ENCODE measurements at regions not wholly inside any gene's neighbourhood (a gene's known extent, or its start where the extent isn't known, plus 50 kb on each side); places are given as distances from the start of the nearest gene placed in this dataset.

DNA sequence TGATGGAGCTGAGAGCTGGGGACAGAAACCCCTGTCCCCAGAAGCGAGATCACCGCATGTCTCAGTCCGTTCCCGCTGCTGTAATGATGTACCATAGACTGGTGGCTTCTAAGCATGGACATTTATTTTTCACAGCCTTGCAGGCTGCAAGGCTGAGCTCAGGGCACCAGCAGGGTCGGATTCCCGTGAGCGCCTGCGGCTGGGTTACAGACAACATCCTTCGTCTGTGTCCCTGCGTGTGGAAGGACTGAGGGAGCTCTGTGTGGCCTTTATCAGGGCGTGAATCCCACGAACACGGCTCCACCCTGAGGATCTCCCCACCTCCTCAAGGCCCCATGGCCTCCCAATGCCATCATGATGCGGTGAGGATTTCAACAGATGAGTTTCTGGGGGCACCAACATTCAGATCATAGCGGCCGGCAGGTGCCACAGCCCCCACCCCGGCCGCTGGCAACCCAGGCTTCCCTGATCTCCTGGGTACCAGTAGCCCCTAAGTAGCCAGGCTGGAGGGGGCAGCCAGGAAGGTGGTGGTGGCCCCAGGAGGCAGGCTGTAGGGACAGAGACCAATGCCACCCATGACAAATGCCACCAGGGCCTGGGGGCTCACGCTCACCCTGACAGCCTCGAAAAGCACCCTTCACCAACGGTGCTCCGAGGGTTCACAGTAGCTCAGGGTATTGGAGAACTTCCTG is 104.4 kb downstream of the CRYAA start (continued):
- TF ChIP-seq, protein P1, sequence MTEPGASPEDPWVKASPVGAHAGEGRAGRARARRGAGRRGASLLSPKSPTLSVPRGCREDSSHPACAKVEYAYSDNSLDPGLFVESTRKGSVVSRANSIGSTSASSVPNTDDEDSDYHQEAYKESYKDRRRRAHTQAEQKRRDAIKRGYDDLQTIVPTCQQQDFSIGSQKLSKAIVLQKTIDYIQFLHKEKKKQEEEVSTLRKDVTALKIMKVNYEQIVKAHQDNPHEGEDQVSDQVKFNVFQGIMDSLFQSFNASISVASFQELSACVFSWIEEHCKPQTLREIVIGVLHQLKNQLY (CRISPR knock-in tag; IDR thresholded peaks at IDR 0.05), result no peak
- TF ChIP-seq CBFB (CRISPR knock-in tag; IDR thresholded peaks at IDR 0.05; ENCODE audit: low read depth) (no peak), ZNF263 (CRISPR knock-in tag; IDR thresholded peaks at IDR 0.05; ENCODE audit: low read depth) (no peak), NR3C1 (CRISPR knock-in tag; conservative IDR thresholded peaks at IDR 0.05; ENCODE audit: low read depth) (no peak), JUN (CRISPR knock-in tag; IDR thresholded peaks at IDR 0.05) (no peak), ZNF138 (CRISPR knock-in tag; conservative IDR thresholded peaks at IDR 0.05) (no peak), ARID4B (CRISPR knock-in tag; IDR thresholded peaks at IDR 0.05; ENCODE audit: borderline replicate concordance) (no peak), ZBTB21 (CRISPR knock-in tag; IDR thresholded peaks at IDR 0.05; ENCODE audit: borderline replicate concordance) (no peak), FOXJ3 (CRISPR knock-in tag; IDR thresholded peaks at IDR 0.05; ENCODE audit: borderline replicate concordance) (no peak), NR2C2 (CRISPR knock-in tag; IDR thresholded peaks at IDR 0.05) (no peak), ZNF671 (CRISPR knock-in tag; IDR thresholded peaks at IDR 0.05) (no peak)
- TF ChIP-seq, protein P2, sequence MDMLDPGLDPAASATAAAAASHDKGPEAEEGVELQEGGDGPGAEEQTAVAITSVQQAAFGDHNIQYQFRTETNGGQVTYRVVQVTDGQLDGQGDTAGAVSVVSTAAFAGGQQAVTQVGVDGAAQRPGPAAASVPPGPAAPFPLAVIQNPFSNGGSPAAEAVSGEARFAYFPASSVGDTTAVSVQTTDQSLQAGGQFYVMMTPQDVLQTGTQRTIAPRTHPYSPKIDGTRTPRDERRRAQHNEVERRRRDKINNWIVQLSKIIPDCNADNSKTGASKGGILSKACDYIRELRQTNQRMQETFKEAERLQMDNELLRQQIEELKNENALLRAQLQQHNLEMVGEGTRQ (CRISPR knock-in tag; IDR thresholded peaks at IDR 0.05), result no peak

GRCh38 chr21:43272591-43272990 is 103.8 kb downstream of the CRYAA start:
- ATAC-seq (no peak), DNase-seq (ENCODE audit: low spot score) (no peak)
- Mint-ChIP-seq H3K36me3 (no peaks in the 10 kb centered on the region), H3K4me1 (peaks cover 10% of the 10 kb centered on the region), H3K4me3 (no peak overlapping the region), H3K9me3 (no peaks in the 10 kb centered on the region), H3K27ac (no peak overlapping the region), H3K27me3 (ENCODE audit: low read depth) (peaks cover 2% of the 10 kb centered on the region; the same call in 1 of the 2 replicates)
- POLR2A ChIA-PET, result no interaction called here
- CTCF ChIA-PET, result no interaction called here
- TF ChIP-seq ATF1 (CRISPR knock-in tag; IDR thresholded peaks at IDR 0.05) (no peak), NFATC4 (CRISPR knock-in tag; IDR thresholded peaks at IDR 0.05) (no peak), ARID4B (CRISPR knock-in tag; IDR thresholded peaks at IDR 0.05; ENCODE audit: borderline replicate concordance) (no peak), JAZF1 (CRISPR knock-in tag; IDR thresholded peaks at IDR 0.05) (no peak), ZBTB21 (CRISPR knock-in tag; IDR thresholded peaks at IDR 0.05; ENCODE audit: borderline replicate concordance) (no peak), ESRRA (CRISPR knock-in tag; IDR thresholded peaks at IDR 0.05; ENCODE audit: borderline replicate concordance) (no peak)
- TF ChIP-seq, protein P3, sequence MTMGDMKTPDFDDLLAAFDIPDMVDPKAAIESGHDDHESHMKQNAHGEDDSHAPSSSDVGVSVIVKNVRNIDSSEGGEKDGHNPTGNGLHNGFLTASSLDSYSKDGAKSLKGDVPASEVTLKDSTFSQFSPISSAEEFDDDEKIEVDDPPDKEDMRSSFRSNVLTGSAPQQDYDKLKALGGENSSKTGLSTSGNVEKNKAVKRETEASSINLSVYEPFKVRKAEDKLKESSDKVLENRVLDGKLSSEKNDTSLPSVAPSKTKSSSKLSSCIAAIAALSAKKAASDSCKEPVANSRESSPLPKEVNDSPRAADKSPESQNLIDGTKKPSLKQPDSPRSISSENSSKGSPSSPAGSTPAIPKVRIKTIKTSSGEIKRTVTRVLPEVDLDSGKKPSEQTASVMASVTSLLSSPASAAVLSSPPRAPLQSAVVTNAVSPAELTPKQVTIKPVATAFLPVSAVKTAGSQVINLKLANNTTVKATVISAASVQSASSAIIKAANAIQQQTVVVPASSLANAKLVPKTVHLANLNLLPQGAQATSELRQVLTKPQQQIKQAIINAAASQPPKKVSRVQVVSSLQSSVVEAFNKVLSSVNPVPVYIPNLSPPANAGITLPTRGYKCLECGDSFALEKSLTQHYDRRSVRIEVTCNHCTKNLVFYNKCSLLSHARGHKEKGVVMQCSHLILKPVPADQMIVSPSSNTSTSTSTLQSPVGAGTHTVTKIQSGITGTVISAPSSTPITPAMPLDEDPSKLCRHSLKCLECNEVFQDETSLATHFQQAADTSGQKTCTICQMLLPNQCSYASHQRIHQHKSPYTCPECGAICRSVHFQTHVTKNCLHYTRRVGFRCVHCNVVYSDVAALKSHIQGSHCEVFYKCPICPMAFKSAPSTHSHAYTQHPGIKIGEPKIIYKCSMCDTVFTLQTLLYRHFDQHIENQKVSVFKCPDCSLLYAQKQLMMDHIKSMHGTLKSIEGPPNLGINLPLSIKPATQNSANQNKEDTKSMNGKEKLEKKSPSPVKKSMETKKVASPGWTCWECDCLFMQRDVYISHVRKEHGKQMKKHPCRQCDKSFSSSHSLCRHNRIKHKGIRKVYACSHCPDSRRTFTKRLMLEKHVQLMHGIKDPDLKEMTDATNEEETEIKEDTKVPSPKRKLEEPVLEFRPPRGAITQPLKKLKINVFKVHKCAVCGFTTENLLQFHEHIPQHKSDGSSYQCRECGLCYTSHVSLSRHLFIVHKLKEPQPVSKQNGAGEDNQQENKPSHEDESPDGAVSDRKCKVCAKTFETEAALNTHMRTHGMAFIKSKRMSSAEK (CRISPR knock-in tag; IDR thresholded peaks at IDR 0.05; ENCODE audit: borderline replicate concordance), result no peak
- TF ChIP-seq, protein P4, sequence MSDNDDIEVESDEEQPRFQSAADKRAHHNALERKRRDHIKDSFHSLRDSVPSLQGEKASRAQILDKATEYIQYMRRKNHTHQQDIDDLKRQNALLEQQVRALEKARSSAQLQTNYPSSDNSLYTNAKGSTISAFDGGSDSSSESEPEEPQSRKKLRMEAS (CRISPR knock-in tag; IDR thresholded peaks at IDR 0.05), result no peak
- TF ChIP-seq, protein P5, sequence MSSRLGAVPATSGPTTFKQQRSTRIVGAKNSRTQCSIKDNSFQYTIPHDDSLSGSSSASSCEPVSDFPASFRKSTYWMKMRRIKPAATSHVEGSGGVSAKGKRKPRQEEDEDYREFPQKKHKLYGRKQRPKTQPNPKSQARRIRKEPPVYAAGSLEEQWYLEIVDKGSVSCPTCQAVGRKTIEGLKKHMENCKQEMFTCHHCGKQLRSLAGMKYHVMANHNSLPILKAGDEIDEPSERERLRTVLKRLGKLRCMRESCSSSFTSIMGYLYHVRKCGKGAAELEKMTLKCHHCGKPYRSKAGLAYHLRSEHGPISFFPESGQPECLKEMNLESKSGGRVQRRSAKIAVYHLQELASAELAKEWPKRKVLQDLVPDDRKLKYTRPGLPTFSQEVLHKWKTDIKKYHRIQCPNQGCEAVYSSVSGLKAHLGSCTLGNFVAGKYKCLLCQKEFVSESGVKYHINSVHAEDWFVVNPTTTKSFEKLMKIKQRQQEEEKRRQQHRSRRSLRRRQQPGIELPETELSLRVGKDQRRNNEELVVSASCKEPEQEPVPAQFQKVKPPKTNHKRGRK (CRISPR knock-in tag; IDR thresholded peaks at IDR 0.05; ENCODE audit: borderline replicate concordance), result no peak

Data from WTC11 (cell line).